ENCODE measurements at regions not wholly inside any gene's neighbourhood (a gene's known extent, or its start where the extent isn't known, plus 50 kb on each side); places are given as distances from the start of the nearest gene placed in this dataset.

- DNase-seq = no peak
These were observed 243.7 kb downstream of the NPHP4 start for GRCh38 chr1:5748286-5749225.

- DNase-seq = no peak
These were observed 244.6 kb downstream of the NPHP4 start for GRCh38 chr1:5747426-5748285.

- no peak for DNase-seq
These were observed 245.4 kb downstream of the NPHP4 start for GRCh38 chr1:5746611-5747425.

GRCh38 chr1:5745800-5746610 lies 246.2 kb downstream of the NPHP4 start:
- DNase-seq = peak; percentile 52

GRCh38 chr1:5744911-5745799 lies 247.1 kb downstream of the NPHP4 start:
- no peak for DNase-seq

- no peak for DNase-seq
These were observed 247.9 kb downstream of the NPHP4 start for GRCh38 chr1:5744341-5744740.

- no peak for DNase-seq
These were observed 248.7 kb downstream of the NPHP4 start for GRCh38 chr1:5743435-5744095.

- DNase-seq = no peak
These were observed 249.4 kb downstream of the NPHP4 start for GRCh38 chr1:5742801-5743200.

- no peak for DNase-seq
These were observed 250.2 kb downstream of the NPHP4 start for GRCh38 chr1:5742032-5742431.

- DNase-seq = no peak
These were observed 251.1 kb downstream of the NPHP4 start for GRCh38 chr1:5740865-5741860.

GRCh38 chr1:5740450-5740849 lies 251.8 kb downstream of the NPHP4 start:
- DNase-seq = no peak

GRCh38 chr1:5739561-5740078 lies 252.6 kb downstream of the NPHP4 start:
- no peak for DNase-seq

- no peak for DNase-seq
These were observed 253.2 kb downstream of the NPHP4 start for GRCh38 chr1:5738911-5739462.

- DNase-seq = no peak
These were observed 255.1 kb downstream of the NPHP4 start for GRCh38 chr1:5737081-5737480.

- DNase-seq = no peak
These were observed 257.2 kb downstream of the NPHP4 start for GRCh38 chr1:5734996-5735395.

GRCh38 chr1:5734414-5734813 lies 257.8 kb downstream of the NPHP4 start:
- no peak for DNase-seq

GRCh38 chr1:5733596-5733995 lies 258.6 kb downstream of the NPHP4 start:
- no peak for DNase-seq

GRCh38 chr1:5731110-5731423 lies 261.2 kb downstream of the NPHP4 start:
- DNase-seq = no peak

All from stimulated activated CD4-positive, alpha-beta T cell treated with anti-CD3 and anti-CD28 coated beads, Interleukin-4, amount 100 ng/mL, for 24 hours (primary cell).